Fibroblast of mammary gland (primary cell): ENCODE measurements at regions not wholly inside any gene's neighbourhood (a gene's known extent, or its start where the extent isn't known, plus 50 kb on each side); places are given as distances from the start of the nearest gene placed in this dataset.

Experiments
- DNase-seq: peaks from one replicate; pipeline ENCODE4 v3.0.0-alpha.2; 2010; ENCODE audit warnings: low read depth
- H3K4me3 ChIP-seq: 2 replicates; pipeline ENCODE4 v1.5.1; 2011; ENCODE audit warnings: low read depth, mild to moderate bottlenecking, low read length, moderate library complexity; ENCODE audit not compliant: control insufficient read depth
- TF ChIP-seq, protein P1 (sequence below): conservative IDR thresholded peaks from 2 replicates; pipeline ENCODE4 v1.5.1; 2011; ENCODE audit warnings: low read depth, low read length, inconsistent platforms; ENCODE audit not compliant: control insufficient read depth, insufficient read depth

DNA sequence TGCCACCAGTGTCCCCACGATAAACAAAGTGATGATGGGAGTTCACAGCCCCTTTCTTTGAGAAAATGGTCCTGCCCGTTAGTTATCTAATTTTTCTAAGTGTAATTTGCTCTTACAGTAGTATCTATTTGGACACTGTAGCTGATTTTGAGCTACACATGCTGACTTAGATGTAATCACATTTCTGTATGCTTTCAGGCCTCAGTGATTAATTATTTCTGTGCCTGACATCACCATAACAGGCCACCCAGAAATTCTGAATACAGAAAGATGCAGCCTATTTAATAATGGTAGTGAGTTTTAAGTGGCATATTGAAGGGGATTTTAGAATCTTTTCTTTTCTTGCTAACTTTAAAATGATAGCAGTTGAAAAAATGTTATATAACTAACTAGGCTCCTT lies 147.6 kb upstream of the ANXA10 start:
- TF ChIP-seq, protein P1, sequence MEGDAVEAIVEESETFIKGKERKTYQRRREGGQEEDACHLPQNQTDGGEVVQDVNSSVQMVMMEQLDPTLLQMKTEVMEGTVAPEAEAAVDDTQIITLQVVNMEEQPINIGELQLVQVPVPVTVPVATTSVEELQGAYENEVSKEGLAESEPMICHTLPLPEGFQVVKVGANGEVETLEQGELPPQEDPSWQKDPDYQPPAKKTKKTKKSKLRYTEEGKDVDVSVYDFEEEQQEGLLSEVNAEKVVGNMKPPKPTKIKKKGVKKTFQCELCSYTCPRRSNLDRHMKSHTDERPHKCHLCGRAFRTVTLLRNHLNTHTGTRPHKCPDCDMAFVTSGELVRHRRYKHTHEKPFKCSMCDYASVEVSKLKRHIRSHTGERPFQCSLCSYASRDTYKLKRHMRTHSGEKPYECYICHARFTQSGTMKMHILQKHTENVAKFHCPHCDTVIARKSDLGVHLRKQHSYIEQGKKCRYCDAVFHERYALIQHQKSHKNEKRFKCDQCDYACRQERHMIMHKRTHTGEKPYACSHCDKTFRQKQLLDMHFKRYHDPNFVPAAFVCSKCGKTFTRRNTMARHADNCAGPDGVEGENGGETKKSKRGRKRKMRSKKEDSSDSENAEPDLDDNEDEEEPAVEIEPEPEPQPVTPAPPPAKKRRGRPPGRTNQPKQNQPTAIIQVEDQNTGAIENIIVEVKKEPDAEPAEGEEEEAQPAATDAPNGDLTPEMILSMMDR = no peak
- H3K4me3 ChIP-seq = no peak overlapping the region
- DNase-seq = no peak

DNA sequence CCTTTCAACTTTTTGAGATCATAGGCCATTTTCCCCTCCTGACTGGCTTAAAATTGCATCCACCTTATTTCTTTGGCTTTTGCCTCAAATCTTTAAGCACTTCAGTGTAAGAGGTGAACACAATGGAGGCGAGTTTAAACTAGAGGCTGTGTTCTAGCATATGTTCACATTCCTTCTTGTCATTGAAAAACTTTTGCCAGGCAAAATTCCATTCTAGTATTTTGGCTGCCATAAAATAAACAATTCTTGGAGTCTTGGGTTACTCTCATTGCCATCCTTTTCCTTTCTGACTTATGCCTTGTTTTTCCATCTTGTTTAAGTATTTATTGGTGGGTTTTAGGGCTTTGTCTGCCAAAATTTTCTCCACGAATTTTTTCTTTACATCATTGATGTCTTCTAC lies 137.3 kb upstream of the ANXA10 start:
- H3K4me3 ChIP-seq = no peak overlapping the region
- no peak for DNase-seq
- TF ChIP-seq, protein P1 = no peak

DNA sequence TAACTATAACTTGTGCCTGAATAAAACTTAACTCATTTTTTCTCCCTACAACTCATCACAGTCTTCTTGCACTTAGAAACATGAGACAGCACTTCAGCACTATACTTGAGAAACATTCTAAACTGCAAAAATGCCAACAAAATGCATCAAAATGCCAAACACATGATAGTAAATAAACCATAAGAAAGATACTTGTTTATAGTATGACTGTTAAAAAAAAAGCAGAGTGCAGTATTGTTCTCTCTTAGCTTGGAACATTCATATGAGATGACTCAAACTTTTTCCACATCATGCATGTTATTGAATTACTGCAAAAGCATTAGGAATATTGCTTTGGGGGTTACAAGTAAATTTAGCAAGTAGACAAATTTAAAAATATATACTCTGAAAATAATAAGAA lies 135.7 kb upstream of the ANXA10 start:
- no peak overlapping the region for H3K4me3 ChIP-seq
- TF ChIP-seq, protein P1 = no peak
- DNase-seq = peak; percentile 18

DNA sequence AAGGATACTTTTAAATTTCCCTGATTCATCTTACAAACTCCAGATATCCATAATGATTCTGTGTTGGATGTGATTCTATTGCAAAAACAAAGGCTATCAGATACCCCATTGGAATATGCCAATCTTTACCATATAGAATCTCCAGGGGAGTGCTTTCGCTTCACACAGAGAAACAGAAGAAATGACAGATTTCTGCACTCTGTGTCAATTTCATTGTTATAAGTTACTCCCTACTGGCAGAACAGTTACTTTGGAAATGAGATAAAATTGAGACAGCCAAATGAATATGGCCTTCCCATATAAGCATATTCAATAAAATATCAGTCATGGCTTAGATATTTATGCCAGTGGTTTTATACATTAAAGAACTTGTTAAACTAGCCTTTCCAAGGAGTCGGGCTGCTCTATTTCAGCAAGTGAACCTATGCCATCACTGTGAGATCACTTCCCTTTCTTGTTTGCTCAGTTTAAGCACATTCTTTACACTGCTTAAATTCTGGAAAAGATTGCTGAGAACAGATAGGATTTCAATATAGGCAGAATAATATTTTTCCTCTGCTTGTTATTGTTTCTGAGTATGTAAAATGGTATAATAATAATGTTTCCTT lies 127.5 kb upstream of the ANXA10 start:
- H3K4me3 ChIP-seq = no peak overlapping the region
- TF ChIP-seq, protein P1 = no peak
- no peak for DNase-seq

DNA sequence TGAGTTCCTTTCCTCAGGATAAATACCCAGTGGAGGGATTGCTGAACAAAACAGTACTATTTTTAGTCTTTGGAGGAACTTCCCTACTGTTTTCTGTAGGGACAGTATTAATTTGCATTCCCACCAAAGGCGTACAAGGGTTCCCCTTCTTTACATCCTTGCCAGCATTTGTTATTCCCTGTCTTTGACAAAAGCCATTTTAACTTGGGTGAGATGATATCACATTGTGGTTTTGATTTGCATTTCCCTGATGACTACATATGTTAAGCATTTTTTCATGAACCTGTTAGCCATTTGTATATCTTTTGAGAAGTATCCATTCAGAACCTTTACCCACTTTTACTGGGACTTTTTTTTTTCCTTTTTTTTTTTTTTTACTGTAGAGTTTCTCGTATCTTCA lies 126.2 kb upstream of the ANXA10 start:
- no peak for DNase-seq
- no peak overlapping the region for H3K4me3 ChIP-seq
- TF ChIP-seq, protein P1 = no peak

DNA sequence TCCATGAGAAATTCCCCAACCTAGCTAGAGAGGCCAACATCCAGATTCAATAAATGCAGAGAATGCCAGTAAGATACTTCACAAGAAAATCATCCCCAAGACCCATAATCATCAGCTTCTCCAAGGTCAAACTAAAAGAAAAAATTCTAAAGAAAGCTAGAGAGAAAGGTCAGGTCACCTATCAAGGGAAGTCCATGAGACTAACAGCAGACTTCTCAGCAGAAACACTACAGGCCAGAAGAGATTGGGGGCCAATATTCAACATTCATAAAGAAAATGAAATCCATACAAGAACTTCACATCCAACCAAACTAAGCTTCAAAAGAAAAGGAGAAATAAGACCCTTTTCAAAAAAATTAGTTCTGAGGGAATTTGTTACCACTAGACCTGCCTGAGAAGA lies 118.8 kb upstream of the ANXA10 start:
- TF ChIP-seq, protein P1 = no peak
- H3K4me3 ChIP-seq = no peak overlapping the region
- no peak for DNase-seq

DNA sequence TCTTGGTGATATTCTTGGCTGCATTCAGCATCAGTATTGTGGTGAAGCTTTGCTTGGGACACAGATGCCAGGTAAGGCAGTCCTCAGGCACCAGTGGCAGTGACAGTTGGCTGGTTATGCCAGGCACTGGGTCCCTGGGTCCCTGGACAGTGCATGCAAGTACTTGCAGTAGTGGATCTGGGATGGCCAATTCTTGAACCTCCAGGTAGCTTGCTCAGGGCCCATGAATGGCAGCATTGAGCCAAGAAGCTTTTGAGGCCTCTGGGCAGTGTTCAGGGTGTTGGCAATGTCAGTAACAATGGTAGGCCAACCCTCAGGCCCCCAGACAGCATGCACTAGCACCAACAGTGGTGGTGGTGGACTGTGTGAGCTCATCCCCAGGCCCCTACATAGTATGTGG lies 106.8 kb upstream of the ANXA10 start:
- no peak for DNase-seq
- H3K4me3 ChIP-seq = no peak overlapping the region
- TF ChIP-seq, protein P1 = no peak
